OCI-LY7 (cell line): ENCODE measurements at regions not wholly inside any gene's neighbourhood (a gene's known extent, or its start where the extent isn't known, plus 50 kb on each side); places are given as distances from the start of the nearest gene placed in this dataset.

Experiments used
- BruUV-seq: library from RNA; stranded (reverse); fragments of 400-500 nt; replicated peaks from 2 replicates; lab custom pipeline; 2021; lab: Mats Ljungman, UMichigan
- CTCF ChIA-PET: fragments of 300-600 bp; sonication (Branson Sonifier 250); formaldehyde crosslinking; loops from one replicate; lab custom pipeline; 2022; ENCODE audit warnings: antibody characterized with exemption; ENCODE audit not compliant: unreplicated experiment; lab: Charles Lee
- POLR2A ChIA-PET: fragments of 300-600 bp; sonication (Branson Sonifier 250); formaldehyde crosslinking; loops from one replicate; lab custom pipeline; 2022; ENCODE audit warnings: antibody characterized with exemption; lab: Charles Lee
- DNase-seq: peaks from one replicate; pipeline ENCODE4 v3.0.0-alpha.2; 2015; ENCODE audit warnings: low spot score
- H2AFZ ChIP-seq: fragments of 200-600 bp; sonication (generic), shearing (Covaris generic); 2 replicates; pipeline ENCODE4 v1.6.1; 2014; ENCODE audit warnings: mild to moderate bottlenecking, antibody characterized with exemption, low read length, moderate library complexity
- H3K27ac ChIP-seq: fragments of 200-600 bp; sonication (generic); 2 replicates; pipeline ENCODE4 v1.5.1; 2014; ENCODE audit warnings: mixed run types, low read depth, mild to moderate bottlenecking, moderate library complexity, low read length, inconsistent platforms; ENCODE audit not compliant: poor library complexity, severe bottlenecking
- H3K36me3 ChIP-seq: fragments of 200-600 bp; sonication (generic); 2 replicates; pipeline ENCODE4 v1.6.1; 2014; ENCODE audit warnings: mild to moderate bottlenecking, antibody characterized with exemption, low read length, moderate library complexity, mixed read lengths; ENCODE audit not compliant: insufficient read depth
- H3K4me1 ChIP-seq: fragments of 200-600 bp; sonication (generic); 2 replicates; pipeline ENCODE4 v1.5.1; 2014; ENCODE audit warnings: mild to moderate bottlenecking, low read length; ENCODE audit not compliant: insufficient read depth, poor library complexity, severe bottlenecking
- H3K4me2 ChIP-seq: fragments of 200-600 bp; sonication (generic); 2 replicates; pipeline ENCODE4 v1.6.1; 2014; ENCODE audit warnings: mild to moderate bottlenecking, low read length
- H3K4me3 ChIP-seq: fragments of 200-600 bp; sonication (generic); 2 replicates; pipeline ENCODE4 v1.5.1; 2014; ENCODE audit warnings: mild to moderate bottlenecking, low read depth, low read length; ENCODE audit not compliant: poor library complexity, severe bottlenecking
- H3K79me2 ChIP-seq: fragments of 200-600 bp; sonication (generic); 2 replicates; pipeline ENCODE4 v1.6.1; 2016; ENCODE audit warnings: low read depth, mild to moderate bottlenecking, low read length, moderate library complexity, mixed read lengths; ENCODE audit not compliant: insufficient read depth
- H3K9me2 ChIP-seq: fragments of 200-600 bp; sonication (generic); 2 replicates; pipeline ENCODE4 v1.6.1; 2016; ENCODE audit warnings: mild to moderate bottlenecking, low read length, mixed read lengths; ENCODE audit not compliant: insufficient read depth
- H3K9me3 ChIP-seq: fragments of 200-600 bp; sonication (generic); 2 replicates; pipeline ENCODE4 v1.6.1; 2014; ENCODE audit warnings: mild to moderate bottlenecking, mixed run types, low read length, mixed read lengths
- H4K20me1 ChIP-seq: fragments of 200-600 bp; sonication (generic); 2 replicates; pipeline ENCODE4 v1.6.1; 2014; ENCODE audit warnings: mild to moderate bottlenecking, antibody characterized with exemption, low read length, moderate library complexity, mixed read lengths; ENCODE audit not compliant: insufficient read depth
- CTCF ChIP-seq: fragments of 200-600 bp; sonication (generic); conservative IDR thresholded peaks from 2 replicates; pipeline ENCODE4 v1.5.1; 2014; ENCODE audit warnings: mild to moderate bottlenecking, antibody characterized with exemption, low read length, moderate library complexity, mixed read lengths
- EZH2phosphoT487 ChIP-seq: fragments of 200-600 bp; sonication (generic); IDR thresholded peaks from 2 replicates; pipeline ENCODE4 v1.6.1; 2018; ENCODE audit warnings: low read depth, borderline replicate concordance, mild to moderate bottlenecking, mixed run types, antibody characterized with exemption, low read length, moderate library complexity, mixed read lengths
- intact Hi-C: fragments of 100-400 bp; cut with micrococcal nuclease; formaldehyde crosslinking; loops from one replicate; pipeline ENCODE4 v1.10.0; 2022; ENCODE audit not compliant: unreplicated experiment

DNA sequence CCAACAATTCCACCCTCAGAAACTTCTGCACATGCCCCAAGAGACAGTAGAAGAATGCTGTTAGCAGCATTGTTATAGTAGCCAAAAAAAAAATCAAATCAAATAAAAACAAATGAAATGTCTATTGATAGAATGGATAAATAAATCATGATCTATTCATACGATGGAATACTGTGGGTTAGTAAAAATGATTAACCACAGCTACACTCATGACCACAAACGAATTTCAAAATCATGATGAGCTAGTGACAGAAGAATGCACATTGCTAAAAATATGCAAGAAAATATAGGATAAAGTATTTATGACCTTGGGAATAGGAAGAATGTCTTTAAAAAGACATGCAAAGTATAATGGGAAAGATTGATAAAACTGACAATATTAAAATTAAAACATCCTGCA is 57.5 kb upstream of the ACAN start:
- H3K4me2 ChIP-seq = no peak overlapping the region
- H4K20me1 ChIP-seq = no peaks in the 10 kb centered on the region
- no peak overlapping the region for H3K27ac ChIP-seq
- CTCF ChIA-PET = interaction anchor here (0.5 kb wide), 1 partner anchor 17 kb away, joined by 3 read pairs; no protein-coding TSS in a partner anchor
- H3K79me2 ChIP-seq = no peaks in the 10 kb centered on the region
- H3K4me3 ChIP-seq = no peak overlapping the region
- no peaks in the 10 kb centered on the region for H3K4me1 ChIP-seq
- POLR2A ChIA-PET = no interaction called here
- no peak overlapping the region for H2AFZ ChIP-seq
- TF ChIP-seq EZH2phosphoT487 (no peak), CTCF (no peak)
- no peaks in the 10 kb centered on the region for H3K9me2 ChIP-seq
- no TSS peak for BruUV-seq
- H3K36me3 ChIP-seq = no peaks in the 10 kb centered on the region
- no peaks in the 10 kb centered on the region for H3K9me3 ChIP-seq
- intact Hi-C loops = no loop called here
- DNase-seq = no peak

DNA sequence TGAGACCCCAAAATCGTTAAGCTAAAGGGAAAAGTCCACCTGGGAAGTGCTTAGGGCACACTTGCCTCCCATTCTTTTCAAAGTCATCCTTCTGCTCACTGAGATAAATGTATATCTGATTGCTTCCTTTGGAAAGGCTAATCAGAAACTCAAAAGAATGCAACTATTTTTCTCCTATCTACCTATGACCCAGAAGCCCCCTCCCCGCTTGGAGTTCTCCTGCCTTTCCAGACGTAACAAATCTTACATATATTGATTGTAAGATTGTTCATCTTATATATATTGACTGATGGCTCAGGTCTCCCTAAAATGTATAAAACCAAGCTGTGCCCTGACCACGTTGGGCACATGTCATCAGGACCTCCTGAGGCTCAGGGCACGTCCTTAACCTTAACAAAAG is 56.8 kb upstream of the ACAN start:
- CTCF ChIA-PET = no interaction called here

More for the DNA sequence above, 56.8 kb upstream of the ACAN start:
- BruUV-seq = no TSS peak
- no peak for DNase-seq
- no peaks in the 10 kb centered on the region for H3K4me1 ChIP-seq
- H3K4me3 ChIP-seq = no peak overlapping the region
- no peak overlapping the region for H3K4me2 ChIP-seq
- TF ChIP-seq EZH2phosphoT487 (no peak), CTCF (no peak)
- no peaks in the 10 kb centered on the region for H4K20me1 ChIP-seq
- H3K79me2 ChIP-seq = no peaks in the 10 kb centered on the region
- no peak overlapping the region for H2AFZ ChIP-seq
- POLR2A ChIA-PET = no interaction called here
- H3K9me2 ChIP-seq = no peaks in the 10 kb centered on the region
- no peaks in the 10 kb centered on the region for H3K9me3 ChIP-seq
- no peak overlapping the region for H3K27ac ChIP-seq
- no peaks in the 10 kb centered on the region for H3K36me3 ChIP-seq
- intact Hi-C loops = no loop called here
